A549 (cell line): ENCODE measurements at regions not wholly inside any gene's neighbourhood (a gene's known extent, or its start where the extent isn't known, plus 50 kb on each side); places are given as distances from the start of the nearest gene placed in this dataset.
A peak's percentile ranks its signal among the peaks of the same experiment; 100 is the strongest.

Experiments used
- ATAC-seq, 2 experiments: fragments of 200-7000 bp in 1 of 2; fragments of >200 bp in 1 of 2; cut with Nextera tagmentation in 1 of 2; cut with Tn5 transposase in 1 of 2; 3 replicates each; pipeline versions ENCODE4 v1.8.0 to v1.9.1; 2018 to 2020; ENCODE audit warnings: mild to moderate bottlenecking in 1 of 2, moderate library complexity in 1 of 2
- CTCF ChIA-PET: fragments of 300-600 bp; sonication (Branson Sonifier 250); formaldehyde crosslinking; extraction: SDS; loops from one replicate; lab custom pipeline; 2021; ENCODE audit warnings: antibody characterized with exemption, inconsistent platforms; lab: Yijun Ruan, JAX
- POLR2A ChIA-PET: fragments of 350-600 bp; formaldehyde crosslinking; extraction: SDS; loops from one replicate; lab custom pipeline; 2021; ENCODE audit warnings: antibody characterized with exemption, inconsistent platforms; lab: Yijun Ruan, JAX
- DNase-seq, 2 experiments: peaks; one replicate each; pipeline versions ENCODE4 v3.0.0 to v3.0.0-alpha.2; 2011 to 2016; ENCODE audit warnings: low read depth in 1 of 2, low spot score in 1 of 2
- FAIRE-seq: peaks from 2 replicates; lab custom pipeline; 2011; peaks lifted over from hg19 to GRCh38; lab: Jason Lieb, UNC
- H3K27ac ChIP-seq, 2 experiments: fragments of >200 bp; sonication (Bioruptor Twin); formaldehyde crosslinking; 3 replicates each; pipeline ENCODE4 v1.5.1; 2016 to 2017
- H3K4me1 ChIP-seq: fragments of >200 bp; sonication (Bioruptor Twin); formaldehyde crosslinking; 3 replicates; pipeline ENCODE4 v1.6.1; 2016
- H3K4me2 ChIP-seq: fragments of >200 bp; sonication (Bioruptor Twin); formaldehyde crosslinking; 3 replicates; pipeline ENCODE4 v1.6.1; 2016
- H3K4me3 ChIP-seq: fragments of >200 bp; sonication (Bioruptor Twin); formaldehyde crosslinking; 3 replicates; pipeline ENCODE4 v1.5.1; 2016
- H3K9me3 ChIP-seq: fragments of >200 bp; sonication (Bioruptor Twin); formaldehyde crosslinking; 3 replicates; pipeline ENCODE4 v1.6.1; 2016
- BHLHE40 ChIP-seq: IDR thresholded peaks from 2 replicates; pipeline ENCODE4 v1.6.1; 2012; ENCODE audit warnings: low read depth, low read length, inconsistent platforms
- CHD2 ChIP-seq: fragments of 150-350 bp; IDR thresholded peaks from 2 replicates; pipeline ENCODE4 v1.6.1; 2014; ENCODE audit warnings: low read length; ENCODE audit not compliant: partially characterized antibody
- CHD4 ChIP-seq: fragments of 200-600 bp; sonication (generic); IDR thresholded peaks from 2 replicates; pipeline ENCODE4 v1.6.1; 2016; ENCODE audit warnings: antibody characterized with exemption, mild to moderate bottlenecking, borderline replicate concordance
- HOXB13 ChIP-seq: fragments of 250-450 bp; sonication (Bioruptor Pico); IDR thresholded peaks from 2 replicates; pipeline ENCODE4 v1.5.0; 2020; ENCODE audit warnings: low read depth, mild to moderate bottlenecking, moderate library complexity
- JUNB ChIP-seq: fragments of >200 bp; sonication (Bioruptor Twin); formaldehyde crosslinking; IDR thresholded peaks from 2 replicates; pipeline ENCODE4 v1.6.1; 2016
- KDM1A ChIP-seq: fragments of 200-600 bp; sonication (generic); IDR thresholded peaks from 2 replicates; pipeline ENCODE4 v1.6.1; 2016; ENCODE audit warnings: low read depth, mild to moderate bottlenecking
- MYC ChIP-seq: IDR thresholded peaks from 2 replicates; pipeline ENCODE4 v1.6.1; 2012; ENCODE audit warnings: mild to moderate bottlenecking, inconsistent platforms, low read length, improper control_type of control experiment, borderline replicate concordance
- NPAS2 ChIP-seq: fragments of 250-450 bp; sonication (Bioruptor Pico); IDR thresholded peaks from 2 replicates; pipeline ENCODE4 v1.8.0; 2022; ENCODE audit warnings: mild to moderate bottlenecking, moderate library complexity, borderline replicate concordance
- NR3C1 ChIP-seq: fragments of >200 bp; sonication (Bioruptor Twin); formaldehyde crosslinking; IDR thresholded peaks from 3 replicates; pipeline ENCODE4 v1.6.1; 2017
- RAD21 ChIP-seq, 2 experiments: fragments of >200 bp in 1 of 2; sonication (Bioruptor Twin) in 1 of 2; formaldehyde crosslinking in 1 of 2; IDR thresholded peaks in 1 of 2; conservative IDR thresholded peaks in 1 of 2; 2 replicates in 1 of 2; 3 replicates in 1 of 2; pipeline ENCODE4 v1.6.1; 2012 to 2018; ENCODE audit warnings: inconsistent platforms in 1 of 2
- RARB ChIP-seq: fragments of 250-450 bp; sonication (Bioruptor Pico); IDR thresholded peaks from 2 replicates; pipeline ENCODE4 v1.8.0; 2021; ENCODE audit warnings: mild to moderate bottlenecking, moderate library complexity
- RFX5 ChIP-seq: fragments of 450-650 bp; IDR thresholded peaks from 2 replicates; pipeline ENCODE4 v1.7.1; 2014; ENCODE audit warnings: antibody characterized with exemption, mild to moderate bottlenecking, moderate library complexity
- TFCP2L1 ChIP-seq: fragments of 250-450 bp; sonication (Bioruptor Pico); IDR thresholded peaks from 2 replicates; pipeline ENCODE4 v1.5.0; 2021; ENCODE audit warnings: mild to moderate bottlenecking
- TP53 ChIP-seq: fragments of 250-450 bp; sonication (Bioruptor Pico); IDR thresholded peaks from 2 replicates; pipeline ENCODE4 v1.5.0; 2021; ENCODE audit warnings: mild to moderate bottlenecking, moderate library complexity
- ZC3H11A ChIP-seq: fragments of 450-650 bp; IDR thresholded peaks from 2 replicates; pipeline ENCODE4 v1.6.1; 2014; ENCODE audit warnings: antibody characterized with exemption, mild to moderate bottlenecking
- ZSCAN20 ChIP-seq: fragments of 250-450 bp; sonication (Bioruptor Pico); IDR thresholded peaks from 2 replicates; pipeline ENCODE4 v1.8.0; 2022; ENCODE audit warnings: mild to moderate bottlenecking, moderate library complexity
- WGBS: methylation state at CpG from one replicate; pipeline ENCODE4 v1.1.6; 2017; ENCODE audit errors: missing lambda C conversion rate; 5-methylcytosine and 5-hydroxymethylcytosine counted together
- TF ChIP-seq, protein P1 (sequence below): IDR thresholded peaks from 2 replicates; pipeline ENCODE4 v1.6.1; 2012
- TF ChIP-seq, protein P2 (sequence below): fragments of >200 bp; sonication (Bioruptor Twin); formaldehyde crosslinking; IDR thresholded peaks from 3 replicates; pipeline ENCODE4 v1.5.1; 2016
- TF ChIP-seq, protein P3 (sequence below): fragments of >200 bp; sonication (Bioruptor Twin); formaldehyde crosslinking; IDR thresholded peaks from 2 replicates; pipeline ENCODE4 v1.6.1; 2016
- TF ChIP-seq, protein P4 (sequence below): IDR thresholded peaks from 2 replicates; pipeline ENCODE4 v1.6.1; 2012; ENCODE audit warnings: low read depth, borderline replicate concordance
- TF ChIP-seq, protein P5 (sequence below): fragments of 250-450 bp; sonication (Bioruptor Pico); IDR thresholded peaks from 2 replicates; pipeline ENCODE4 v1.5.0; 2020; ENCODE audit warnings: low read depth, mild to moderate bottlenecking, moderate library complexity
- TF ChIP-seq, protein P6 (sequence below): fragments of 250-450 bp; sonication (Bioruptor Pico); IDR thresholded peaks from 2 replicates; pipeline ENCODE4 v1.5.0; 2021; ENCODE audit warnings: mild to moderate bottlenecking, moderate library complexity, borderline replicate concordance

DNA sequence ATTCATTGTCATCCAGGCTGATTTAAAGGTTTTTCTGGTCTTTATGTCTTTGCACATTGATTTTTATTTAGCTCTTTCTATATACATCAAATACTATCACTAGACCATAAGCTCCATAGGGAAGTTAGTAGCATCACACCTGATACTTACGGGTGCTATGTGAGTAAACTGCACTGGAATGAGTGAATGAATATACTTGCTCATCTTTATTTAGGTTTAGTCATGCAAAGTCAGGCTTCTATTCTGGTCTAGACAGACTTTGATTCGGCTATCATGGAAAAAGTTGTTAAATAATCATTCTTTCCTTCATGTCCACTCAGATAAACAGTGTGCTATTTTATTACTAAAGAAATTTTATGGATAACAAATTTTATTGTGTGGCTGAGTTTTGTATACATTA lies 457.8 kb upstream of the PCDH7 start:
- Histone ChIP-seq H3K27ac (no peak overlapping the region), H3K4me1 (no peaks in the 10 kb centered on the region), H3K9me3 (no peaks in the 10 kb centered on the region), H3K4me2 (no peak overlapping the region), H3K4me3 (no peak overlapping the region)
- TF ChIP-seq TP53 (CRISPR knock-in tag) (no peak), RFX5 (no peak), KDM1A (no peak), ZC3H11A (no peak), ZSCAN20 (CRISPR knock-in tag) (no peak), JUNB (no peak), RARB (CRISPR knock-in tag) (no peak), CHD4 (no peak)
- TF ChIP-seq, protein P1, sequence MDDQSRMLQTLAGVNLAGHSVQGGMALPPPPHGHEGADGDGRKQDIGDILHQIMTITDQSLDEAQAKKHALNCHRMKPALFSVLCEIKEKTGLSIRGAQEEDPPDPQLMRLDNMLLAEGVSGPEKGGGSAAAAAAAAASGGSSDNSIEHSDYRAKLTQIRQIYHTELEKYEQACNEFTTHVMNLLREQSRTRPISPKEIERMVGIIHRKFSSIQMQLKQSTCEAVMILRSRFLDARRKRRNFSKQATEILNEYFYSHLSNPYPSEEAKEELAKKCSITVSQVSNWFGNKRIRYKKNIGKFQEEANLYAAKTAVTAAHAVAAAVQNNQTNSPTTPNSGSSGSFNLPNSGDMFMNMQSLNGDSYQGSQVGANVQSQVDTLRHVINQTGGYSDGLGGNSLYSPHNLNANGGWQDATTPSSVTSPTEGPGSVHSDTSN = no peak
- TF ChIP-seq, protein P2, sequence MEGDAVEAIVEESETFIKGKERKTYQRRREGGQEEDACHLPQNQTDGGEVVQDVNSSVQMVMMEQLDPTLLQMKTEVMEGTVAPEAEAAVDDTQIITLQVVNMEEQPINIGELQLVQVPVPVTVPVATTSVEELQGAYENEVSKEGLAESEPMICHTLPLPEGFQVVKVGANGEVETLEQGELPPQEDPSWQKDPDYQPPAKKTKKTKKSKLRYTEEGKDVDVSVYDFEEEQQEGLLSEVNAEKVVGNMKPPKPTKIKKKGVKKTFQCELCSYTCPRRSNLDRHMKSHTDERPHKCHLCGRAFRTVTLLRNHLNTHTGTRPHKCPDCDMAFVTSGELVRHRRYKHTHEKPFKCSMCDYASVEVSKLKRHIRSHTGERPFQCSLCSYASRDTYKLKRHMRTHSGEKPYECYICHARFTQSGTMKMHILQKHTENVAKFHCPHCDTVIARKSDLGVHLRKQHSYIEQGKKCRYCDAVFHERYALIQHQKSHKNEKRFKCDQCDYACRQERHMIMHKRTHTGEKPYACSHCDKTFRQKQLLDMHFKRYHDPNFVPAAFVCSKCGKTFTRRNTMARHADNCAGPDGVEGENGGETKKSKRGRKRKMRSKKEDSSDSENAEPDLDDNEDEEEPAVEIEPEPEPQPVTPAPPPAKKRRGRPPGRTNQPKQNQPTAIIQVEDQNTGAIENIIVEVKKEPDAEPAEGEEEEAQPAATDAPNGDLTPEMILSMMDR = no peak
- TF ChIP-seq, protein P3, sequence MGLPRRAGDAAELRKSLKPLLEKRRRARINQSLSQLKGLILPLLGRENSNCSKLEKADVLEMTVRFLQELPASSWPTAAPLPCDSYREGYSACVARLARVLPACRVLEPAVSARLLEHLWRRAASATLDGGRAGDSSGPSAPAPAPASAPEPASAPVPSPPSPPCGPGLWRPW = no peak
- ATAC-seq (no peak), FAIRE-seq (no peak), DNase-seq (no peak)
- ChIA-PET POLR2A (no interaction called here), CTCF (no interaction called here)
- 33% methylated on average over 2 of the region's 2 CpGs for WGBS

DNA sequence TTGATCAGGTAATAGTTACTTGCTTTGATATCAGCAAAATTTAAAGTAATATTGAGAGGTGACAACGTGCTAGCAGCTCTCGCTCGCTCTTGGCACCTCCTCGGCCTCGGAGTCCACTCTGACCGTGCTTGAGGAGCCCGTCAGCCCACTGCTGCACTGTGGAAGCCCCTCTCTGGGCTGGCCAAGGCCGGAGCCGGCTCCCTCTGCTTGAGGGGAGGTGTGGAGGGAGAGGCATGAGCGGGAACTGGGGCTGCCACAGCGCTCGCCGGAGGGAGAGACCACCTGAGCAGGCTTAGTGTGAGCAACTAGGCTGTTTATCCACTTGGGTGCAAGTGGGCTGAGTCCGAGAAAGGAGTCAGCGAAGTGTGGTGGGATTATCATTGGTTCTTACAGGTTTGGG lies 455.7 kb upstream of the PCDH7 start:
- TF ChIP-seq HOXB13 (CRISPR knock-in tag) = no peak
- TF ChIP-seq, protein P4, sequence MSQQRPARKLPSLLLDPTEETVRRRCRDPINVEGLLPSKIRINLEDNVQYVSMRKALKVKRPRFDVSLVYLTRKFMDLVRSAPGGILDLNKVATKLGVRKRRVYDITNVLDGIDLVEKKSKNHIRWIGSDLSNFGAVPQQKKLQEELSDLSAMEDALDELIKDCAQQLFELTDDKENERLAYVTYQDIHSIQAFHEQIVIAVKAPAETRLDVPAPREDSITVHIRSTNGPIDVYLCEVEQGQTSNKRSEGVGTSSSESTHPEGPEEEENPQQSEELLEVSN = no peak
- TF ChIP-seq, protein P5, sequence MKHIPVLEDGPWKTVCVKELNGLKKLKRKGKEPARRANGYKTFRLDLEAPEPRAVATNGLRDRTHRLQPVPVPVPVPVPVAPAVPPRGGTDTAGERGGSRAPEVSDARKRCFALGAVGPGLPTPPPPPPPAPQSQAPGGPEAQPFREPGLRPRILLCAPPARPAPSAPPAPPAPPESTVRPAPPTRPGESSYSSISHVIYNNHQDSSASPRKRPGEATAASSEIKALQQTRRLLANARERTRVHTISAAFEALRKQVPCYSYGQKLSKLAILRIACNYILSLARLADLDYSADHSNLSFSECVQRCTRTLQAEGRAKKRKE (CRISPR knock-in tag) = no peak
- no peak for TF ChIP-seq CHD4
- TF ChIP-seq RAD21 (conservative IDR thresholded peaks at IDR 0.05 in 1 of 2, IDR thresholded peaks at IDR 0.05 in 1 of 2) = no peak
- TF ChIP-seq BHLHE40 = no peak
- TF ChIP-seq TFCP2L1 = no peak
- TF ChIP-seq CHD2 = no peak
- no peak for TF ChIP-seq NPAS2
- TF ChIP-seq NR3C1 = no peak
- TF ChIP-seq, protein P6, sequence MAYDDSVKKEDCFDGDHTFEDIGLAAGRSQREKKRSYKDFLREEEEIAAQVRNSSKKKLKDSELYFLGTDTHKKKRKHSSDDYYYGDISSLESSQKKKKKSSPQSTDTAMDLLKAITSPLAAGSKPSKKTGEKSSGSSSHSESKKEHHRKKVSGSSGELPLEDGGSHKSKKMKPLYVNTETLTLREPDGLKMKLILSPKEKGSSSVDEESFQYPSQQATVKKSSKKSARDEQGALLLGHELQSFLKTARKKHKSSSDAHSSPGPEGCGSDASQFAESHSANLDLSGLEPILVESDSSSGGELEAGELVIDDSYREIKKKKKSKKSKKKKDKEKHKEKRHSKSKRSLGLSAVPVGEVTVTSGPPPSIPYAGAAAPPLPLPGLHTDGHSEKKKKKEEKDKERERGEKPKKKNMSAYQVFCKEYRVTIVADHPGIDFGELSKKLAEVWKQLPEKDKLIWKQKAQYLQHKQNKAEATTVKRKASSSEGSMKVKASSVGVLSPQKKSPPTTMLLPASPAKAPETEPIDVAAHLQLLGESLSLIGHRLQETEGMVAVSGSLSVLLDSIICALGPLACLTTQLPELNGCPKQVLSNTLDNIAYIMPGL = no peak
- no peak for TF ChIP-seq MYC
- Histone ChIP-seq H3K27ac (no peak overlapping the region), H3K9me3 (no peaks in the 10 kb centered on the region), H3K4me1 (no peaks in the 10 kb centered on the region), H3K4me2 (peak overlapping the region; percentile 44; the same call in 2 of the 3 replicates), H3K4me3 (no peak overlapping the region)
- ChIA-PET CTCF (no interaction called here), POLR2A (no interaction called here)
- FAIRE-seq (no peak), DNase-seq (no peak), ATAC-seq (no peak)
- WGBS = 30% methylated on average over 1 of the region's 15 CpGs
